K562 (cell line): ENCODE measurements at regions not wholly inside any gene's neighbourhood (a gene's known extent, or its start where the extent isn't known, plus 50 kb on each side); places are given as distances from the start of the nearest gene placed in this dataset.

Source experiments
- EZH2 ChIP-seq: IDR thresholded peaks from 2 replicates; pipeline ENCODE4 v1.6.1; 2012; ENCODE audit warnings: low read depth, mild to moderate bottlenecking, inconsistent platforms, low read length, borderline replicate concordance
- HCFC1 ChIP-seq: IDR thresholded peaks from 2 replicates; pipeline ENCODE4 v1.6.1; 2012; ENCODE audit warnings: low read depth, low read length, improper control_type of control experiment
- NFXL1 ChIP-seq: fragments of 450-650 bp; formaldehyde crosslinking; IDR thresholded peaks from 2 replicates; pipeline ENCODE4 v1.4.0; 2021; ENCODE audit warnings: mild to moderate bottlenecking
- TAF1 ChIP-seq: IDR thresholded peaks from 2 replicates; pipeline ENCODE4 v1.6.1; 2011; ENCODE audit warnings: mild to moderate bottlenecking, low read length, moderate library complexity; ENCODE audit not compliant: insufficient read depth, control insufficient read depth, severe bottlenecking; ENCODE audit errors: extremely low read depth
- TCF7L2 ChIP-seq: fragments of 150-350 bp; IDR thresholded peaks from 2 replicates; pipeline ENCODE4 v1.6.1; 2016; ENCODE audit warnings: low read depth, mild to moderate bottlenecking, low read length, moderate library complexity
- USF1 ChIP-seq: sonication (generic); formaldehyde crosslinking; IDR thresholded peaks from 2 replicates; pipeline ENCODE4 v1.9.0; 2022; ENCODE audit warnings: mild to moderate bottlenecking, missing genetic modification reagents
- ZBTB49 ChIP-seq: sonication (generic); formaldehyde crosslinking; IDR thresholded peaks from 2 replicates; pipeline ENCODE4 v1.8.0; 2022; ENCODE audit warnings: missing genetic modification reagents, mild to moderate bottlenecking, borderline replicate concordance
- ZNF143 ChIP-seq: sonication (generic); formaldehyde crosslinking; IDR thresholded peaks from 2 replicates; pipeline ENCODE4 v1.9.0; 2022; ENCODE audit warnings: mild to moderate bottlenecking, missing genetic modification reagents
- ZNF511 ChIP-seq: sonication (generic); formaldehyde crosslinking; IDR thresholded peaks from 2 replicates; pipeline ENCODE4 v1.8.0; 2022; ENCODE audit warnings: mild to moderate bottlenecking, missing genetic modification reagents
- ZNF518B ChIP-seq: fragments of 250-450 bp; sonication (Bioruptor Pico); IDR thresholded peaks from 2 replicates; pipeline ENCODE4 v1.5.0; 2021; ENCODE audit warnings: mild to moderate bottlenecking, moderate library complexity
- TF ChIP-seq, protein P1 (sequence below), 3 experiments: IDR thresholded peaks in 2 of 3; conservative IDR thresholded peaks in 1 of 3; 2 replicates each; pipeline ENCODE4 v1.5.1; 2011 to 2012; ENCODE audit warnings: low read length in 3 of 3, mild to moderate bottlenecking in 3 of 3, control low read depth in 2 of 3, improper control_type of control experiment in 1 of 3, inconsistent platforms in 1 of 3, low read depth in 1 of 3, mixed read lengths in 1 of 3, moderate library complexity in 1 of 3; ENCODE audit not compliant: insufficient read depth in 2 of 3

DNA sequence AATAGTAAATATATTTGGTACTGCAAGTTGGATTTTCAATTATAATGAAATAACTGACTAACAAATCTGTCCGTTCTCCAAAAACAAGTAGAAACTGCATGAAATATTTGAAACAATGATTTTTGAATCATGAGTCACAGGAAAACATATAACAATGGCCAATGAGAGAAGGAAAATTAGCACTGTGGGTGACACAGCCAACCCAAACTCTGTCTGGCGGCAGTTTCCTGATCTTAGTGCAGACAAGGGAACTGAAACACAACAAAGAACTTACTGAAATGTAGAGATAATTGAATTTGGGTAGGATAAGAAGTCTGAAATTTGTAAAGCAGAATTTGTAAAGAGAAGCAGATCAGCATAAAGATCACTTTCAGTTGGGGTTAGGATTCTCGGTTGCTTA lies 2743.3 kb upstream of the PCDH20 start:
- TF ChIP-seq ZNF143 = no peak
- TF ChIP-seq NFXL1 (CRISPR knock-in tag) = no peak
- TF ChIP-seq, protein P1, sequence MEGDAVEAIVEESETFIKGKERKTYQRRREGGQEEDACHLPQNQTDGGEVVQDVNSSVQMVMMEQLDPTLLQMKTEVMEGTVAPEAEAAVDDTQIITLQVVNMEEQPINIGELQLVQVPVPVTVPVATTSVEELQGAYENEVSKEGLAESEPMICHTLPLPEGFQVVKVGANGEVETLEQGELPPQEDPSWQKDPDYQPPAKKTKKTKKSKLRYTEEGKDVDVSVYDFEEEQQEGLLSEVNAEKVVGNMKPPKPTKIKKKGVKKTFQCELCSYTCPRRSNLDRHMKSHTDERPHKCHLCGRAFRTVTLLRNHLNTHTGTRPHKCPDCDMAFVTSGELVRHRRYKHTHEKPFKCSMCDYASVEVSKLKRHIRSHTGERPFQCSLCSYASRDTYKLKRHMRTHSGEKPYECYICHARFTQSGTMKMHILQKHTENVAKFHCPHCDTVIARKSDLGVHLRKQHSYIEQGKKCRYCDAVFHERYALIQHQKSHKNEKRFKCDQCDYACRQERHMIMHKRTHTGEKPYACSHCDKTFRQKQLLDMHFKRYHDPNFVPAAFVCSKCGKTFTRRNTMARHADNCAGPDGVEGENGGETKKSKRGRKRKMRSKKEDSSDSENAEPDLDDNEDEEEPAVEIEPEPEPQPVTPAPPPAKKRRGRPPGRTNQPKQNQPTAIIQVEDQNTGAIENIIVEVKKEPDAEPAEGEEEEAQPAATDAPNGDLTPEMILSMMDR (IDR thresholded peaks at IDR 0.05 in 2 of 3, conservative IDR thresholded peaks at IDR 0.05 in 1 of 3; ENCODE audit: insufficient read depth in 2 of 3, low read depth in 1 of 3, low read length in 3 of 3) = no peak
- TF ChIP-seq HCFC1 = no peak
- TF ChIP-seq TCF7L2 = no peak
- TF ChIP-seq EZH2 = no peak
- no peak for TF ChIP-seq USF1 (CRISPR knock-in tag)
- TF ChIP-seq ZNF511 (CRISPR knock-in tag) = no peak
- no peak for TF ChIP-seq ZBTB49 (CRISPR knock-in tag)
- TF ChIP-seq TAF1 = no peak
- no peak for TF ChIP-seq ZNF518B (CRISPR knock-in tag)
